ENCODE measurements at regions not wholly inside any gene's neighbourhood (a gene's known extent, or its start where the extent isn't known, plus 50 kb on each side); places are given as distances from the start of the nearest gene placed in this dataset.

DNA sequence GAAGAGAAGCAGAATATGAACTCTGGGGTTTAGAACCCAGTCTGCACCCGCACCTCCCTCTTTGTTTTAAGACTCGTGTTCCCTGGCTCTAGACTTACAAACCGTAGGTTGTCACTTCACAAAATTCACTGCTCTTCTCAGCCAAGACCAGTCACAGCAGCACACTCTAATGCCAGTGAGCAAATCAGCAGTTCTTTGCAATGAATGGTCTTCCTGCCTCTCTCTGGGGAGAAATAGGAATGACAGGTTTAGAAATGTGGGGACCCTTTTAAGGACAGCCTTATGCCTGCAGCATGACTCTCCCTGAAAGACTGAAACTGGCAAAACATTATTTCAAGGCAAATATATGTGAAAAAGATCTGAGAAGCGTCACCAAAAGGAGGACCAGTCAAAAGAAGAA lies 156.9 kb downstream of the KCTD15 start:
- TF ChIP-seq, protein P1, sequence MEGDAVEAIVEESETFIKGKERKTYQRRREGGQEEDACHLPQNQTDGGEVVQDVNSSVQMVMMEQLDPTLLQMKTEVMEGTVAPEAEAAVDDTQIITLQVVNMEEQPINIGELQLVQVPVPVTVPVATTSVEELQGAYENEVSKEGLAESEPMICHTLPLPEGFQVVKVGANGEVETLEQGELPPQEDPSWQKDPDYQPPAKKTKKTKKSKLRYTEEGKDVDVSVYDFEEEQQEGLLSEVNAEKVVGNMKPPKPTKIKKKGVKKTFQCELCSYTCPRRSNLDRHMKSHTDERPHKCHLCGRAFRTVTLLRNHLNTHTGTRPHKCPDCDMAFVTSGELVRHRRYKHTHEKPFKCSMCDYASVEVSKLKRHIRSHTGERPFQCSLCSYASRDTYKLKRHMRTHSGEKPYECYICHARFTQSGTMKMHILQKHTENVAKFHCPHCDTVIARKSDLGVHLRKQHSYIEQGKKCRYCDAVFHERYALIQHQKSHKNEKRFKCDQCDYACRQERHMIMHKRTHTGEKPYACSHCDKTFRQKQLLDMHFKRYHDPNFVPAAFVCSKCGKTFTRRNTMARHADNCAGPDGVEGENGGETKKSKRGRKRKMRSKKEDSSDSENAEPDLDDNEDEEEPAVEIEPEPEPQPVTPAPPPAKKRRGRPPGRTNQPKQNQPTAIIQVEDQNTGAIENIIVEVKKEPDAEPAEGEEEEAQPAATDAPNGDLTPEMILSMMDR (optimal IDR thresholded peaks at IDR 0.05 in 1 of 3, IDR thresholded peaks at IDR 0.05 in 1 of 3, conservative IDR thresholded peaks at IDR 0.05 in 1 of 3; ENCODE audit: extremely low read depth in 1 of 3, insufficient read depth in 2 of 3, low read length in 3 of 3): no peak
- TF ChIP-seq EZH2 (IDR thresholded peaks at IDR 0.05; ENCODE audit: low read length): no peak
